ENCODE measurements at regions not wholly inside any gene's neighbourhood (a gene's known extent, or its start where the extent isn't known, plus 50 kb on each side); places are given as distances from the start of the nearest gene placed in this dataset.

DNA sequence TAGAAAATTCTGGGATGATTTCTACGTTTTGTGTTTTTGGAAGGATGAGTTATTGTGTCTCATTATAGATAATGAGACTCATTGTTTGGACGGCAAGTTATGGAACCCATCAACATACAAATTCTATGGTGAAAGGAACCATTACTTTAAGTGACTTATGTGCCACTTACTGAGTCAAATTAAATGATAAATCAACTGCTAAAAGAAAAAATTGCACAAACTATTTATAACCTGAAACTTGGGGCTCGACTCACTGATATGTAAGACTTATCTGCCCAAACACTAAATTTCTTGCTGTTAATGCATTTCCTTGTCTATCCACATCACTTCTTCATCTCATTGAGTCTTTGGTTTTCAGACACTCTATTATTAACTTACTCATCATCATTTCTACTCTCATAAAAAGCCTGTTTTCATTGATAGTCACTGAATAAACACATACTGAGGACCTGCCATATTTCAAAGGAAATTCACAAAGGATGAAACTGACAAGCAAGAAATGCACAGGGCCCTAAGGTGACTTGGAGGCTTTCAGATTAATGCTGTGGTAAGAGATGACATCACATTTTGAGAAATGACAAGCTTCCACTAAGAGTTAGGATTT, 872.7 kb upstream of the ADAMTS5 start:
- in situ Hi-C loops (cut with HindIII; ENCODE audit: low sequenced_read_pairs), result no loop called here
- DNase-seq (ENCODE audit: low read depth), result no peak
- no peak overlapping the region for H3K4me3 ChIP-seq (ENCODE audit: low read depth, low read length)
- TF ChIP-seq, protein P1, sequence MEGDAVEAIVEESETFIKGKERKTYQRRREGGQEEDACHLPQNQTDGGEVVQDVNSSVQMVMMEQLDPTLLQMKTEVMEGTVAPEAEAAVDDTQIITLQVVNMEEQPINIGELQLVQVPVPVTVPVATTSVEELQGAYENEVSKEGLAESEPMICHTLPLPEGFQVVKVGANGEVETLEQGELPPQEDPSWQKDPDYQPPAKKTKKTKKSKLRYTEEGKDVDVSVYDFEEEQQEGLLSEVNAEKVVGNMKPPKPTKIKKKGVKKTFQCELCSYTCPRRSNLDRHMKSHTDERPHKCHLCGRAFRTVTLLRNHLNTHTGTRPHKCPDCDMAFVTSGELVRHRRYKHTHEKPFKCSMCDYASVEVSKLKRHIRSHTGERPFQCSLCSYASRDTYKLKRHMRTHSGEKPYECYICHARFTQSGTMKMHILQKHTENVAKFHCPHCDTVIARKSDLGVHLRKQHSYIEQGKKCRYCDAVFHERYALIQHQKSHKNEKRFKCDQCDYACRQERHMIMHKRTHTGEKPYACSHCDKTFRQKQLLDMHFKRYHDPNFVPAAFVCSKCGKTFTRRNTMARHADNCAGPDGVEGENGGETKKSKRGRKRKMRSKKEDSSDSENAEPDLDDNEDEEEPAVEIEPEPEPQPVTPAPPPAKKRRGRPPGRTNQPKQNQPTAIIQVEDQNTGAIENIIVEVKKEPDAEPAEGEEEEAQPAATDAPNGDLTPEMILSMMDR (IDR thresholded peaks at IDR 0.05; ENCODE audit: low read depth, low read length, missing control alignments), result no peak

DNA sequence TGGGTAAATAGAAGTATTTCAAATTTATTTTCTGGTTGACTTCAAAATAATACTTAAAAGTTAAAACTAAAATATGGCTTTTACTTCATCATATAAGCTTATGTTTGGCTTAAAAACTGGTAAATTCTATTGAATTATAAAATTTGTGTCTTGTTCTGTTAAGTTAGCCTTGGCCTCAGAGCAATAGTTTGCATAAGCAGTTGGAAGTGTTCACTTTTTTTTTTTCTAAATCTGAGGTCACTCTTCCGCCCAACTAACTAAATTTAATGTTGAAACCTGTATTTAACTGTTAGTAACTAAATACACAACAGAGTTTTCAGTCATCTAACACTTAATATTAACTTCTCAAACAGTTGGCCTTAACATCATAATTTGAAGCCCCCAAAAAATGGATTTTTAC, 871.7 kb upstream of the ADAMTS5 start:
- no peak overlapping the region for H3K4me3 ChIP-seq (ENCODE audit: low read depth, low read length)
- in situ Hi-C loops (cut with HindIII; ENCODE audit: low sequenced_read_pairs), result no loop called here
- no peak for DNase-seq (ENCODE audit: low read depth)
- TF ChIP-seq, protein P1 (IDR thresholded peaks at IDR 0.05; ENCODE audit: low read depth, low read length, missing control alignments), result no peak

DNA sequence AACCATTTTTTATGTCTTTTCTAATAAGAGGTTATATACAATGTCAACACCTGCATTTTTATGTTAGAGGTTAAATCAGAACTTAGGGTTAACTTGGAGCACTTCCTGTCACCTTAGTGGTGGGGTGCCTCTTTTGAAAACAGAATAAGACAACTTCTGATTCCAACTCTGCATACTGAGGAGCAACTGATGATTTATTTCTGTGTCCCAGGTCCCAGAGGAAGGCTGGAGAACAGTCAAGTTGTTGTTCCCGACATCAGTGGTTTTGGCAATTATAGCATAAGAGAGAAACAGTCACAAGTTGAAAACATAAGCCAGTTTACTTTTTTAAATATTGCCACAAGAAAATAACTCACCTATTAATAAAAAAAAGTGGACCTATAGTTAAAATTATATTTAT, 871.0 kb upstream of the ADAMTS5 start:
- TF ChIP-seq, protein P1 (IDR thresholded peaks at IDR 0.05; ENCODE audit: low read depth, low read length, missing control alignments), result no peak
- no peak for DNase-seq (ENCODE audit: low read depth)
- in situ Hi-C loops (cut with HindIII; ENCODE audit: low sequenced_read_pairs), result no loop called here
- H3K4me3 ChIP-seq (ENCODE audit: low read depth, low read length), result no peak overlapping the region

DNA sequence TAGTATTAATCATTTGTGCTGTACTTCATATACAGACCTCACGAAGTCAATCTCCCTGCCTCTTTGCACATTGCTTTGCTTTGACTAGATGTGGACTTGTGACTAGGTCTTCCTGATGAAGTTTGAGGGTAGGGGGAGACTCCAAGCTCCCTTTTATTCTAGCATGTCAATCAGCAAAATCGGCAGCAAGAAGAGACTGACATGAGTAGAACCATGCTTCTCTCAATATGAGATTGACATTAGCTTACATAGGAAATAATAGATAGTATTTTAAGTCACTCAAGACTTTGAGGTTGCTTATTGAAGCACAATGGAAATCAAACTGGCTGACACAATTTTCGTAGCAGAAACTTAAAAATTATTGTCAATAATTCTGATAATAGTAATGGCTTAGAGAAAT, 866.4 kb upstream of the ADAMTS5 start:
- DNase-seq (ENCODE audit: low read depth), result no peak
- in situ Hi-C loops (cut with HindIII; ENCODE audit: low sequenced_read_pairs), result no loop called here
- TF ChIP-seq, protein P1 (IDR thresholded peaks at IDR 0.05; ENCODE audit: low read depth, low read length, missing control alignments), result no peak
- H3K4me3 ChIP-seq (ENCODE audit: low read depth, low read length), result no peak overlapping the region

DNA sequence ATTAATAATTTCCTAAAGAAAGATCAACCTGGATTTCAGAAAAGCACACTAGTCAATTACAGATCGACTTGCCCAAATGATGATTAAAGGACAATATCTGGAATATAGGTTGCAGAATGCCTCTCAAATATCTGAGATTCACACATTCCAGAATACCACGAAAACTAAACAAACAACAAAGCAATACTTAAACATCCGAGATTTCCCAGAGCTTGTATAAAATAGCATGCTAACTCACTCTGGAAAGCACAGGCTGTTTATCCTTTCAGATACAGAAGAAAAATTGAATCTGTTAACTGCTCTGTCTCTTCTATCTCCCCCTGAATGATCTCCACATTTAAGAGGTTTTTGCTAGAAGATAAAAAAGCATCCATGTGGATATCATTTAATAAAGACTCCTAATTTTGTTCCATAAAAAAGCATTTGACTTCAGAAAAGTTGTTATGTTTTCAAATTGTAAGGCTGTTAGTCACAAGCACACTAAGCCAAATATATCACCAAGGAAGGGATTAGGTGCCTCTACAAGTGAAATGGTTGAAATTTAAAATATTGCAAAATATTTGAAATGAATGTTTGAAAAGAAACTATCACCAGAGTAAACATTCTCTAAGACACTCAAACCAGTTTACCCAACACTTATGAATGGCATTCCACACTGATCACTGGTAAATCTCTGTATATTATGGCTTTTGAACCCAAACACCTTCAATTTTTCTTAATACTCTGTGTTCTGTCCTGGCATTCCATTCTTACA, 865.1 kb upstream of the ADAMTS5 start:
- H3K4me3 ChIP-seq (ENCODE audit: low read depth, low read length), result no peak overlapping the region
- TF ChIP-seq, protein P1 (IDR thresholded peaks at IDR 0.05; ENCODE audit: low read depth, low read length, missing control alignments), result no peak
- in situ Hi-C loops (cut with HindIII; ENCODE audit: low sequenced_read_pairs), result no loop called here
- no peak for DNase-seq (ENCODE audit: low read depth)

DNA sequence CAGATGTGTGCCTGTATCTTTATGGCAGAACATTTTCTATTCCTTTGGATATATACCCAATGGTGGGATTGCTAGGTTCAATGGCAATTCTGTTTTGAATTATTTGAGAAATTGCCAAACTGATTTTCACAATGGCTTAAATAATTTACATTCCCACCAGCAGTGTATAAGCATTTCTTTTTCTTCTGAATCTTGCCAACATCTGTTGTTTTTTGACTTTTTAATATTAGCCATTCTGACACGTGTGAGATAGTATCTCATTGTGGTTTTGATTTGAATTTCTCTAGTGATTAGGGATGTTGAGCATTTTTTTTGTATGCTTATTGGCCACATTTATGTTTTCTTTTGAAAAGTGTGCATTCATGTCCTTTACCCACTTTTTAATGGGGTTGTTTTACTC, 864.3 kb upstream of the ADAMTS5 start:
- in situ Hi-C loops (cut with HindIII; ENCODE audit: low sequenced_read_pairs), result no loop called here
- no peak overlapping the region for H3K4me3 ChIP-seq (ENCODE audit: low read depth, low read length)
- TF ChIP-seq, protein P1 (IDR thresholded peaks at IDR 0.05; ENCODE audit: low read depth, low read length, missing control alignments), result no peak
- DNase-seq (ENCODE audit: low read depth), result no peak

Measured in astrocyte of the cerebellum (primary cell).